HepG2 (cell line): ENCODE measurements at regions not wholly inside any gene's neighbourhood (a gene's known extent, or its start where the extent isn't known, plus 50 kb on each side); places are given as distances from the start of the nearest gene placed in this dataset.

Source experiments
- ATAC-seq: fragments of 200-7000 bp; cut with Tn5 transposase; 3 replicates; pipeline ENCODE4 v1.9.1; 2020; ENCODE audit warnings: mild to moderate bottlenecking, moderate library complexity
- BruUV-seq: library from RNA; stranded (reverse); fragments of 400-500 nt; replicated peaks from 2 replicates; lab custom pipeline; 2021; lab: Mats Ljungman, UMichigan
- CTCF ChIA-PET: fragments of 300-600 bp; formaldehyde crosslinking; extraction: SDS; loops from one replicate; lab custom pipeline; 2021; ENCODE audit warnings: low total read pairs, inconsistent platforms, low intra/inter-chr PET ratio; lab: Yijun Ruan, JAX
- POLR2A ChIA-PET: fragments of 350-600 bp; sonication (Branson Sonifier 250); formaldehyde crosslinking; loops from one replicate; lab custom pipeline; 2020; ENCODE audit warnings: antibody characterized with exemption, inconsistent platforms; lab: Yijun Ruan, JAX
- DNase-seq: peaks from one replicate; pipeline ENCODE4 v3.0.0-alpha.2; 2015; ENCODE audit warnings: low spot score
- FAIRE-seq: peaks from 3 replicates; lab custom pipeline; 2011; peaks lifted over from hg19 to GRCh38; lab: Jason Lieb, UNC
- H2AFZ ChIP-seq: one replicate; pipeline ENCODE4 v1.6.1; 2011; ENCODE audit warnings: low read length, inconsistent platforms
- H3K27ac ChIP-seq: fragments of 300-600 bp; 3 replicates; pipeline ENCODE4 v1.8.0; 2011; ENCODE audit warnings: mixed run types, mild to moderate bottlenecking, mixed read lengths, low read length, inconsistent platforms; ENCODE audit not compliant: insufficient read depth; ENCODE audit errors: extremely low read length
- H3K27me3 ChIP-seq, 2 experiments: fragments of 200-600 bp in 1 of 2; 2 replicates in 1 of 2; 3 replicates in 1 of 2; pipeline versions ENCODE4 v1.6.0 to v1.8.0; 2011; ENCODE audit warnings: low read length in 2 of 2, mild to moderate bottlenecking in 2 of 2, moderate library complexity in 2 of 2, inconsistent platforms in 1 of 2; ENCODE audit not compliant: insufficient read depth in 2 of 2, control insufficient read depth in 1 of 2
- H3K36me3 ChIP-seq, 2 experiments: fragments of 200-600 bp in 1 of 2; replicated peaks in 1 of 2; 2 replicates in 1 of 2; 3 replicates in 1 of 2; pipeline versions ENCODE4 v1.5.1 to v1.8.0; 2011; ENCODE audit warnings: low read length in 2 of 2, inconsistent platforms in 1 of 2; ENCODE audit not compliant: insufficient read depth in 2 of 2, control insufficient read depth in 1 of 2
- H3K4me1 ChIP-seq: 2 replicates; pipeline ENCODE4 v1.5.1; 2012; ENCODE audit warnings: low read length, inconsistent platforms; ENCODE audit not compliant: insufficient read depth
- H3K4me2 ChIP-seq: 2 replicates; pipeline ENCODE4 v1.6.0; 2011; ENCODE audit warnings: low read depth, low read length, inconsistent platforms
- H3K4me3 ChIP-seq, 3 experiments: fragments of 200-600 bp in 1 of 3; sonication (generic), shearing (Covaris generic) in 1 of 3; replicated peaks in 1 of 3; 2 replicates each; pipeline ENCODE4 v1.5.1; 2011 to 2016; ENCODE audit warnings: low read length in 3 of 3, inconsistent platforms in 2 of 3, low read depth in 2 of 3, mild to moderate bottlenecking in 2 of 3, control low read depth in 1 of 3, mixed read lengths in 1 of 3; ENCODE audit not compliant: insufficient read depth in 1 of 3
- H3K79me2 ChIP-seq: one replicate; pipeline ENCODE4 v1.6.1; 2011; ENCODE audit warnings: low read length, inconsistent platforms; ENCODE audit not compliant: insufficient read depth
- H3K9ac ChIP-seq: 2 replicates; pipeline ENCODE4 v1.6.0; 2011; ENCODE audit warnings: mild to moderate bottlenecking, low read depth, low read length, inconsistent platforms; ENCODE audit not compliant: insufficient read depth
- H3K9me3 ChIP-seq: 2 replicates; pipeline ENCODE4 v1.5.1; 2012; ENCODE audit warnings: mild to moderate bottlenecking, low read length
- H4K20me1 ChIP-seq: 2 replicates; pipeline ENCODE4 v1.6.0; 2011; ENCODE audit warnings: inconsistent platforms, mild to moderate bottlenecking, low read length, moderate library complexity; ENCODE audit not compliant: insufficient read depth
- ATF7 ChIP-seq, 2 experiments: fragments of 450-650 bp in 1 of 2; sonication (generic) in 1 of 2; formaldehyde crosslinking in 1 of 2; IDR thresholded peaks; 2 replicates each; pipeline versions ENCODE4 v1.4.0 to v1.6.1; 2016 to 2020; ENCODE audit warnings: antibody characterized with exemption in 1 of 2, mild to moderate bottlenecking in 1 of 2, missing genetic modification reagents in 1 of 2
- CREB1 ChIP-seq, 2 experiments: fragments of 450-650 bp in 1 of 2; IDR thresholded peaks; 2 replicates each; pipeline ENCODE4 v1.6.1; 2016 to 2017; ENCODE audit warnings: control low read depth in 1 of 2, mild to moderate bottlenecking in 1 of 2, missing compliant biosample characterization in 1 of 2, missing genetic modification characterization in 1 of 2
- FLYWCH1 ChIP-seq: sonication (generic); formaldehyde crosslinking; IDR thresholded peaks from 2 replicates; pipeline ENCODE4 v1.8.1; 2023; ENCODE audit warnings: mild to moderate bottlenecking, missing genetic modification reagents
- FOXJ3 ChIP-seq: sonication (generic); formaldehyde crosslinking; IDR thresholded peaks from 2 replicates; pipeline ENCODE4 v1.4.0; 2020; ENCODE audit warnings: missing genetic modification reagents, mild to moderate bottlenecking, borderline replicate concordance
- ZNF136 ChIP-seq: sonication (generic); formaldehyde crosslinking; IDR thresholded peaks from 2 replicates; pipeline ENCODE4 v1.8.1; 2022; ENCODE audit warnings: low read depth, mild to moderate bottlenecking, moderate library complexity, missing genetic modification reagents
- ZNF274 ChIP-seq: sonication (generic); formaldehyde crosslinking; IDR thresholded peaks from 2 replicates; pipeline ENCODE4 v1.5.1; 2020; ENCODE audit warnings: mild to moderate bottlenecking, missing genetic modification reagents
- ZNF670 ChIP-seq: sonication (generic); formaldehyde crosslinking; IDR thresholded peaks from 2 replicates; pipeline ENCODE4 v1.8.0; 2022; ENCODE audit warnings: mild to moderate bottlenecking, missing genetic modification reagents, borderline replicate concordance
- WGBS: methylation state at CpG from one replicate; pipeline ENCODE4 v1.1.6; 2017; ENCODE audit warnings: low lambda C conversion rate; 5-methylcytosine and 5-hydroxymethylcytosine counted together
- in situ Hi-C: cut with HindIII; loops from 2 replicates; pipeline ENCODE4 v1.10.0; 2017; ENCODE audit warnings: low pct_unique_long_range_greater_than_20kb; ENCODE audit not compliant: extremely low pct_ligation_motif_present
- intact Hi-C: fragments of 100-400 bp; cut with micrococcal nuclease; formaldehyde crosslinking; loops from one replicate; pipeline ENCODE4 v1.10.0; 2022; ENCODE audit not compliant: unreplicated experiment

- Histone ChIP-seq H2AFZ (no peak overlapping the region), H3K9ac (no peak overlapping the region), H3K27me3 (no peaks in the 10 kb centered on the region), H3K4me2 (no peak overlapping the region), H4K20me1 (no peaks in the 10 kb centered on the region), H3K4me3 (no peak overlapping the region), H3K9me3 (no peaks in the 10 kb centered on the region), H3K79me2 (no peaks in the 10 kb centered on the region), H3K4me1 (no peaks in the 10 kb centered on the region), H3K36me3 (no peaks in the 10 kb centered on the region), H3K27ac (no peak overlapping the region)
- ATAC-seq, result no peak
- intact Hi-C loops, result no loop called here
- ChIA-PET CTCF (no interaction called here), POLR2A (no interaction called here)
- no TSS peak for BruUV-seq
- no peak for DNase-seq
- TF ChIP-seq ZNF136 (no peak), ATF7 (IDR thresholded peaks at IDR 0.05) (peak; percentile 95), ATF7 (CRISPR knock-in tag; IDR thresholded peaks at IDR 0.05) (no peak), CREB1 (IDR thresholded peaks at IDR 0.05) (peak; percentile 79), CREB1 (CRISPR knock-in tag; IDR thresholded peaks at IDR 0.05) (no peak)
- 23% methylated on average over 2 of the region's 2 CpGs for WGBS
- in situ Hi-C loops, result no loop called here
- FAIRE-seq, result no peak
Observed at GRCh38 chr5:105961572-105961971, 1709.2 kb downstream of the EFNA5 start.

- no peaks in the 10 kb centered on the region for H3K9me3 ChIP-seq
- no peaks in the 10 kb centered on the region for H4K20me1 ChIP-seq
- H3K4me3 ChIP-seq, result no peak overlapping the region
- no peak for TF ChIP-seq FLYWCH1 (CRISPR knock-in tag)
- no peak for TF ChIP-seq ZNF274 (CRISPR knock-in tag)
- TF ChIP-seq FOXJ3 (CRISPR knock-in tag), result no peak
- TF ChIP-seq ZNF670 (CRISPR knock-in tag), result no peak
- FAIRE-seq, result no peak
- in situ Hi-C loops, result no loop called here
- no peak overlapping the region for H2AFZ ChIP-seq
- CTCF ChIA-PET, result no interaction called here
- no peak for ATAC-seq
- no peaks in the 10 kb centered on the region for H3K27me3 ChIP-seq
- H3K9ac ChIP-seq, result no peak overlapping the region
- H3K36me3 ChIP-seq, result no peaks in the 10 kb centered on the region
- no peak for DNase-seq
- WGBS, result 0% methylated on average over 1 of the region's 1 CpG
- intact Hi-C loops, result no loop called here
- H3K79me2 ChIP-seq, result no peaks in the 10 kb centered on the region
- no peak overlapping the region for H3K27ac ChIP-seq
- no TSS peak for BruUV-seq
- H3K4me2 ChIP-seq, result no peak overlapping the region
- POLR2A ChIA-PET, result no interaction called here
- H3K4me1 ChIP-seq, result no peaks in the 10 kb centered on the region
Observed at GRCh38 chr5:105956456-105957196, 1714.1 kb downstream of the EFNA5 start.
